GM21423 (cell line): ENCODE measurements at regions not wholly inside any gene's neighbourhood (a gene's known extent, or its start where the extent isn't known, plus 50 kb on each side); places are given as distances from the start of the nearest gene placed in this dataset.
"Not testable (repeated sequence)": the region's sequence is repeated elsewhere in the genome, so short reads cannot be mapped to it uniquely, and the experiment has no call there.

ENCODE experiments used
- ATAC-seq: cut with Tn5 transposase; IDR thresholded peaks from one replicate; pipeline ENCODE4 v1.9.1; 2021; ENCODE audit warnings: mild to moderate bottlenecking, moderate library complexity; ENCODE audit not compliant: unreplicated experiment

DNA sequence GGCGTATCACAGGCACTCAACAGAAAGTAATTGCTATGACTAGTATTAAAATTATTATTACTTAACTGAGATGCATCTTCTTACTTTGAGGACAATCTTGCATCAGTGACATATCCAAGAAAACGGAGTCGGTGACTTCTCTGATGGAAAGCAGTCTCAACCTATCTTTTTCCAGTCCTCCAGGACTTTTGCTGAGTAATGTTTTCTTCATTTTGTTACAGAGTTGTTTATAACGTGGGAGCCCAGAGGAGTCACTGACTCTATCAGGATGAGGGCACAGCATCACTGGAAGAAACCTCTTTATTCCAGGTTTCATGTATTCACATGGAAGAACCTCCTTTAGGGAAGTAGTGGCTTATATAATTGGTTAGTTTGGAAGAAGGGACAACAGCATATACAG is 51.5 kb upstream of the MELK start:
- no peak for ATAC-seq

DNA sequence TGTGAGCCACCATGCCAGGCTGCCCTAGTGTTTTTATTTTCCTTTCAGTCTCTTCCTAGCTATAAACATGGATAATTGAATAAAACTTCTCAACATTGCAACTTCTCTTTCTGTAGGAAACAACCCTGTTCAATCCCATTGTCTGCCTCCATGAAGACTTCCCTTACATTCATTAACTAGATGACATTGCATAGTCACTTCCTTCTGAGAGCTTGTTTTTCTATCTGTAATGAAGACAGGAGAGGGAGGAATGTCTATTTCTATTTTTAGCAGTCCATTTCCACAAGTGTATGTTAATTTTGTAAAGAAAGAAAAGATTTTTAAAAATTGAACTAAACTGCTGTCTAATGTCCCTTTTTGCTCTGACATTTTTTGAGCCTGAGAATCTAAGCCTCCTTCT is 55.6 kb upstream of the MELK start:
- ATAC-seq: no peak

DNA sequence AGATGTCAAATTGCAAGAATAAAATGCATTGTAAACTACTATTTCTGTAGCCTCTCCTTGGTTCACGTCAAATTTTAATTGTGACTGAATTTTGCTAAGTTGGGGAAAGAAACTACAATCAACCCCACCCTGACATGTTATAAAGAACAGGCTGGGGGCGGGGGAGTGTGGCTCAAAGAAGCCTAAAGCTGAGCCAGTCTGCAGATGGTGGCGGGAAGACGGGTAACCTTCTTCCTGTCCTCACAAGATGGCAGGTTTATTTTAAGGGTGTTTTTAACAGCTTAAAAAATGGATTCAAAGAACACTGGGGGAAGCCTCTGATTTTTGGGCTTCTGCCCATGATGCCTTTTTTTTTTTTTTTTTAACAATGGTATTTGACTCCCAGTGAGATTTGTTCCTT is 68.5 kb upstream of the MELK start:
- ATAC-seq: no peak

DNA sequence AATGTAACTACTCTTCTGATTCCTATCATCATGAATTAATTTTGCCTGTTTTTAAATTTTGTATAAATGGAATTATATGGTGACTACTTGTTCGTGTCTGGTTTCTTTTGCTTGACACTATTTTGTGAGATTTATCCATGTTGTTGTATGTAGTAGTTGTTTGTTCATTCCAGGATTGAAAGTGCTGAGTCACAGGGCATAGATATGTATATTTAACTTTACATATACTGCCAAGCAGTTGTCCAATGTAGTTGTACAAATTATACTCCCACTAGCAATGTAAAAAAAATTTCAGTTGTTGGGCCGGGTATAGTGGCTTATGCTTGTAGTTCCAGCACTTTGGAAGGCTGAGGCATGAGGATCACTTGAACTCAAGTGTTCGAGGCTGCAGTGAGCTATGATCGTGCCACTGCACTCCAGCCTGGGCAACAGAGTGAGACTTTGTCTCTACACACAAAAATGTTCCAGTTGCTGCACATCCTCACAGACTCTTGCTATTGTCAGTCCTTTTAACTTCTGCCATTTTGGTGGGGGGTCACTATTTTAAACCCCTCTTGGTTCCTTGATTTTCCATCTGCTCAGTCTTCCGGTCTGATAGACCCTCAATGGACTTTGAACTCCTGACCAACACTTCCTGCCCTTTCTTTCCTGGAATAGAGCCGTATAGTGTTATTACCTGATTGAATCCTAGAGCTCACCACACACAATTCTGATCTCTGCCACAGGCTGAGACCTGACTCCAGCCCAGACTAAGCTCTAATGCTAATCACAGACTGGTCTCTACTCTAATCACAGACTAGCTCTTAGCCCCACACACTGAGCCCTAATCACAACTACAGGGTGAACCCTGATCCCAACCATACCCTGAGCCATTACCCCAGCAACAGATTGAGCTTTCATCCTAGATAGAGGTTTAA is 69.3 kb upstream of the MELK start:
- ATAC-seq: no peak

DNA sequence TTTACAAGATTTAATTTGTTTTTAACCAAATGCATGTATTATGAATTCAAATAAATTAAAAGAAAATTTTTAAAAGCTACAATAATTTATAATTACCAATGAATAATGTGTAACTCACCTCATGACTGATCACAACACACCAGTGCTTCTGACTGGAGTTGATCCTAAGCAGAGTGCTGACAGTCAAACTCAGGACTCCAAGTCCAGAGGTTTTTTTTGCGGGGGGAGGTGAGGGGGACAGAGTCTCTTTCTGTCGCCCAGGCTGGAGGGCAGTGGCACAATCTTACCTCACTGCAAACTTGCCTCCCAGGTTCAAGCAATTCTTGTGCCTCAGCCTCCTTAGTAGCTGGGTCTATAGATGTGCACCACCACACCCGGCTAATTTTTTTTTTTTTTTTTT is 71.0 kb upstream of the MELK start:
- ATAC-seq: no peak

DNA sequence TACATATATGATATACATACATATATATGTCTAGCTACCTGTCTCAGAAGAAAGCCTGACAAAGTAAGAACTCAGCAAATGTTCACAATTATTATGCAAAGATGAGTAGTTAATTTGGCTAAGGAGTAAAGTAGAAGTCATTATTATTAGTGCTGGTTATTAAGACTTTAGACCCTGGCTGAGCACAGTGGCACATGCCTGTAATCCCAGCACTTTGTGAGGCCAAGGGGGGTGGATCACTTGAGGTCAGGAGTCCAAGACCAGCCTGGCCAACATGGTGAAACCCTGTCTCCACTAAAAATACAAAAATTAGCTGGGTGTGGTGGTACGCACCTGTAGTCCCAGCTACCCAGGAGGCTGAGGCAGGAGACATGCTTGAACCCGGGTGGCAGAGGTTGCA is 71.8 kb upstream of the MELK start:
- not testable (repeated sequence) for ATAC-seq

DNA sequence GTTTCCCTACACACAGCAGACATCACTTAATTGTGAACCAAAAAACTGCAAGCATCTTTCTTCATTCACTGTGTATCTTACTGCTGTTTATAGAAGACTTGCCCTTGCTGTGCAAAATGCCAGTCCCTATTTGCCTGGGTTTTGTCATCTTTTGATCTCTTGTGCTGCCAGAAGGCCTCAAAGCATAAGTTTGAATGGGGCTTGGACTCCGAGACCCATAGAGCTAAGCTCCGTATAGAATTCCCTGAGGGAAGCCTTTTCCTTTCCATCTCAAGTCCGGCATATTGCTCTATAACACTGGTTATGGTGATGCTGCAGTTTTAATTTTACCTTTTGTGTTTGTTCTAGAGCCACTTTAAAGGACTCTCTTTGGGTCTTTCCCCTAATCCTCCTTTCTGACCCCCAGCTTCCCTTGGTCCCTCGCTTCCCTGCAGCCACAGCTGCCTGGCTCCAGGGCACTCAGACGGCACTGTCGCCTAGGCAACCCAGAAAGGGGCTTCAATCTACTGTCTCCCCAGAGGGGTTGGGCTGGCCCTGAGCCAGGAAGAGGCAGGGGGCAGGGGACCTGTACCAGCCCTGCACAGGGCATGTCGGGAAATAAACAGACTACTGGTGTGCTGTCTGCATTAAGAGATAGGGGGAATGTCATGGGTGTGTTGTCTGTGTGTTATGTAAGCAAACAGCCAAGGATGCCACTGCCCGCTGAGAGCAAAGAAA is 73.4 kb upstream of the MELK start:
- ATAC-seq: no peak

DNA sequence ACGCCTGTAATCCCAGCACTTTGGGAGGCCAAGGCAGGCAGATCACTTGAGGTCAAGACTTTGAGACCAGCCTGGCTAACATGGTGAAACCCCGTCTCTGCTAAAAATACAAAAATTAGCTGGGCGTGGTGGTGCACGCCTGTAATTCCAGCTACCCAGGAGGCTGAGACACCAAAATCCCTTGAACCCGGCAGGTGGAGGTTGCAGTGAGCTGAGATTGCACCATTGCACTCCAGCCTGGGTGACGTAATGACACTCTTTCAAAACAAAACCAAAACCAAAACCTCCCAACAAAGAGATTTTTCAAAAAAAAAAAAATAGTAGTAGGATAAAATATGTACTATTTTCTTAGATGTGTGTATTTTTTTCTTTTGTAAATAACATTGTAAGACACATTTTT is 79.1 kb upstream of the MELK start:
- ATAC-seq: not testable (repeated sequence)

DNA sequence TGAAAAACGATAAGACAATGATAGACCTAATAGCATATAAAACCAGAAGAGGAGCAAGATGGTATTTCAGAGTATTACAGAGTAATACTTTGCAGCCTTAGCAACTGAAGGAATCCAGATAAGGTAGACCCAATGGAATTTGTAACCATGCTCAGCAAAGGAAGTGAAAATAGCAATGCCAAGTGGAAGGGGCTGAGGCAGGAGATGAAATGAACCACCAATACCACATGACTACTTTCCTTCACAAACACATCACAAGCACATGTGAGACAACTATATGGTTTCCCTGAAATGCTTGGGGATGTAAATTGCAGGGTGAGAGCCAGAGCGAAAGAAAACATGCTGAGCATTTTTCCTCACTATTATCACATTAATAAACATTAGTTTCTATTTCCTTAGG is 79.8 kb upstream of the MELK start:
- no peak for ATAC-seq

DNA sequence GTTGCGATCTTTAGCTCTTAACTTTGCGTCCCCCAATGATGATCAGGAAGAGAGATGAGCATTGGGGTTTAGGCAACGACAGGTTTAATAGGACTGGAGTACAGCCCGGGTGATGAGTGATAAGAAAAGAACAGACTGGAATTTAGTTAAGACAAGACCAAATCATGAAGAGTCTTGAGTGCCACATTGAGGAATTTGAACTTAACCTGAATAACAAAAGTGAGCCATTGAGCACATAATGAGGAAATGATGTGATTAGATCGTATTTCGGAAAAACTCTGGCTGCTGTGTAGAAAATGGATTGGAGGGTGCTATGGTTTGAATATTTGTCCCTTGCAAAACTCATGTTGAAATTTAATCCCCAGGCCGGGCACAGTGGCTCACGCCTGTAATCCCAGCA is 83.2 kb upstream of the MELK start:
- ATAC-seq: no peak

DNA sequence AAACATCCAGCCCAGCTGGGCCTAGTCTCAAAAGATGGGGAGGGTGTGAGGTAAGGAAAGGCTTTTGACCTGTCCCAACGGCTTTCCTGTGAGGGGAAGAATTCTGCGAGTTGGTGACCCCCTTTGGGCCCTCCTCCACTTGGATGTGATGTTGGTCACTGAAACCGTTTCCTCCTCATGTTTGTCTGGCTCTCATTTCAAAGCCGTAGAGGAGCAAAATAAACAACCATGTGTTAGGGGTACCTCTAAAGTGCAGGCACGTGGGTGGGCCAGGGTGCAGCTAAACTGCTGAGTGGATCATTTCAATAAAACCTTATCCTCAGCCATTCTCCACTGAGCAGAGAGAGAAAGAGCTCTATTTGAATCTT is 84.3 kb upstream of the MELK start:
- no peak for ATAC-seq

DNA sequence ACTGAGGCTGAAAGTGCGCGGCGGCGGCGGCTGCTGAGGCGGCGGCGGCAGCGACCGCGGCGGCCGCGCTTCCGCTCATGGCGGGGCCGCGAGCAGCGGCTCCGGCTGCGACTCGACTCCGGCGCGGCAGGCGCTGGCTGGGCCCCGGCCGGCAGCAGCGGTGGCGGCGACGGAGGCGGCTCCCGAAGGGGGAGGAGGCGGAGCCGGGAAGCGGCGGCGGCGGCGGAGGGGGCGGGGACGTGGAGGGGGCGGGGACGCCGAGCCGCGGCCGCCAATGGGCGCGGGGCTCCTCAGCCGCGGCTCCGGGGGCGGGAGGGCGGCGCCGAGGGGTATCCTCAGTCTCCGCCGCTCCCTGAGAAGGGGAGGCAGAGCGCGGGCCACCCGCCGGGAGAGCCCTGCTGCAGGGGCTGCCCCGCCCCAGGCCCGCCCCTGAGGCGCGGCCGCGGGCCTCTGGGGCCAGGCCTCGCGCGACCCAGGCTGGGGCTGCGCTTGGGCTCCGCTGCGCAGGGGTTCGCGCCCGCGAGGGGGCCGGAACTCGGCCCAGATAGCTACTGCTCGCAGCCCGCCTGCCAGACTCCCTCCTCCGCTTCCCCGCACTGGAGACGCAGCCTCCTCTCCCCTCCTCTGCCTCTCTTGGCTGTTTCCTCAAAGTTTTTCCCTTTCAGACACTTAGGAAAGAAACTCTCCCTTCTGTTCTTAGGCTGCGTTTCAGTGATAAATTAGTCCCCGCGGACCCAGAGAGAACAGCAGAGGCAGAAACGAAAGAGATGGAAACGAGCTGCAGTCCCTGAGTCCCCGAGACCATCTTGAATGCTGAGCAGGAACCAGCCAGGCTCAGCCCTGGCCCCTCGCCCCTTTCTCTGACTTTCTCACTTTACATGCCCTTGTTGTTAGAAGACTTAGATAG is 85.0 kb upstream of the MELK start:
- ATAC-seq: peak; percentile 76

DNA sequence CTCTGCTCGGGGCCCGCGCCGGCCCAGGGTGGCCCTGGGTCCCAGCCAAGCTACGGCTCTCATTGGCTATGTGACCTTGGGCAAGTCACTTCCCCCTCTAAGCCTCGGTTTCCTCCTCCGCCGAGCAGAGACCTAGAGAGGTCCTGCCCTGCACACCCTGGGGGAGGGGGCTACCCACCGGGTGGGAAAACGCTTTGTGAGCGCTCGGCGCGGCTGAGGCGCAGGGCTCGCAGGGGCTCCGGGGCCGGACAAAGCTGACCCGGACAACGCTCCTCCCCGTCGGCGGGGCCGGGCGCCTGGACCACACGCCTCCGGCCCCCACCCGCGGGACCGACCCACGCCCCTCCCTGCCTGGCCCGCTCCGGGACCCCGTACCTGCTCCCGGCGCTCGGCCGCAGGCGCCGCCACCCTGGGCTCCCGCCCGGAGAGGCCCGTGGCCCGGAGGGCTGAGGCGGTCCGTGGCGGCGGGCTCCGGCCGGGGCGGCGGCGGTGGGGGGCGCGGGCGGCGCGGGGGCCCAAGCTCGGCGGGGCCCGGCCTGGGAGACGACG is 85.7 kb upstream of the MELK start:
- ATAC-seq: peak; percentile 37

DNA sequence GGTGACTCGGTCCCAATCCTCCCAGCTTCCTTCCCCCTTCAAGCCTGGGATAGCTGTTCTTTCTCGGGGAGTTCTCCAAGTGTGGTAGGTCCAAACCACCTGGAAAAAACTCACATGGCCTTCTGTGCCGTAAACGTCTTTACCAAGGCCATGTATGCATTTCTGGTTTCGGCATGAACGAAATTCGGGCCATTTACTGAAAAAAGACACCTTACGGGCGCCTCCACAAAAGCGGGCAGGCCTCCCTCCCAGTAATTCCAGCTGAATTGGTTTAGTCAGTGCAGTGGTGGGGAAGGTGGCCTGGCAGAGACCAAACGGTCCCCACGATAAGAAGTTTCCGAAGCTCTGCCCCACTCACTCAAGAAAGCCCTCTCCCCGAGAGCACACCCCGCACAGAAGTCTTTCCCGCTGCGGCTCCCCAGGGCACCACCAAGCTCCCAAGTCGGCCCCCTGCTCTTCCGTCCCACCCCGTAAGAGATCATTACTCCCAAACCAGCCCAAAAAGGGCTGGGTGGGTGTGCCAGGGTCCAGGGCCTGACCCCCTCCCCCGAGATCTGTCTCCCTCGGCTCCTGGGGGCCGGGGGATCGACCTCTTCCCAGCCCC is 86.3 kb upstream of the MELK start:
- ATAC-seq: no peak

DNA sequence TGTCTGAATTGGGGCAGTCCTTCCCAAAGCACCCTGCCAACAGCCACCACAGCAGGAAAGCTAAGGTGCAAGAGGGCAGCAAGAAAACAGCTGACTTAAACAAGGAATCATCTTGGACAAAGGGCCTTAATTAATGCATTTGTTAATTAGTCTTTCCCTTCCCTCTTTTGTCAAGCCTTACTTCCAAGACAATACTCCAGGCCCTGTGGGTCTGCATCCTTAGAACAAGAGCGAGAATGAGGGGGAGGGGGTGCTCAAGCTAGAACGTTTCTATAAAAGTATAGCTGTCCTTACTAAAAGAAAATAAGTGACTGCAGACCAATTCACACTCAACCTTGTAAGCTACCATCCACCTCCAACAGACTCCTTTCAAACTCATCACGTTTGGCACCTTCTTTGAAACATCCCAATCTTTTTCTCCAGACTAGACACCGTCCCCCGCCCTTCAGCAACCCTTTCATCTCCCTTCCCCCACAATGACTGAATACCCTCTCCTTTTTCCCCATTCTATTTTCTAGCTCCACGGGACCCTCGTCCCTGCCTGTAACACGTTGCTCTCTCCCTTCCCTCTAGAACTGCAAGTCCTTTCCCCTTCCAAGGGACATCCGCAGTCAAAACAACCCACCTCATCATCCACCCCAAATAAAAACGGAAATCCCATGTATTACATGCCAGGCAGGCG is 85.7 kb upstream of the RNF38 start:
- ATAC-seq: no peak

DNA sequence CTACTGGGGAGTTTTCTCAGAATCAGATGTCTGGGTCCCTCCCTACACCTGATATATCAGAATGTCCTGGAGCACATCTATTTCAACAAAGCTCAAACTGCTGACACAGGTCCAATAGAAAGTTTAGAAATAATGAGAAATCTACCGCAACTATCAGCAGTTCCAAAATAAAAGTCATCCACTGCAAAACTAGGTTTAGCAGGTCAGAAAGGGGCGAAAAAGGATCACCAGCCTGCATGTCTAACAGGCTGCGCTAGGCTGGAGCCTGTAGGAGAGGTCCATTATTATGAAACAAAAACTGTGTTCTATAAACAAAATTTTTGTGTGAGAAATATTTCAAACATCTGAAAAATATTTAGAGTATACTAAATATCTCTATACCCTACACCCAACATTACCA is 84.1 kb upstream of the RNF38 start:
- ATAC-seq: no peak

DNA sequence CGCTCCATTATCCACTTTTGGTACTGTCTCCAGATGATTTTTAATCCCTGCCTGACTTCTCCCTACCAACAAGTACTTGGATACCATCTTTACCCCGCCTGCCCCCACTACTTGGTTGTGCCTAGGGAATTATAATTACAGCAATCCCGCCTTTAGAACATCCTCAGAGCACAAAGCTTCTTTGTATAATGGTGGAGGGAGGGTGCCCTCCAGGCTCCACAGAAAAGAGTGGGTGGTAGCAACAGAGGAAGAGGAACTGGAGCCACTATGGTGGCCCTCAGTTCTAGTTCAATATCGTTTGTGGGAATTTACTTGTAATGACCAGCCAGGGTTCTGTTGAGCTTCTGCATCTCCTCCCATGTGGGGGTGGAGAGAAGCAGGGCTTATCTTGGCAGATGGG is 79.0 kb upstream of the RNF38 start:
- ATAC-seq: no peak

DNA sequence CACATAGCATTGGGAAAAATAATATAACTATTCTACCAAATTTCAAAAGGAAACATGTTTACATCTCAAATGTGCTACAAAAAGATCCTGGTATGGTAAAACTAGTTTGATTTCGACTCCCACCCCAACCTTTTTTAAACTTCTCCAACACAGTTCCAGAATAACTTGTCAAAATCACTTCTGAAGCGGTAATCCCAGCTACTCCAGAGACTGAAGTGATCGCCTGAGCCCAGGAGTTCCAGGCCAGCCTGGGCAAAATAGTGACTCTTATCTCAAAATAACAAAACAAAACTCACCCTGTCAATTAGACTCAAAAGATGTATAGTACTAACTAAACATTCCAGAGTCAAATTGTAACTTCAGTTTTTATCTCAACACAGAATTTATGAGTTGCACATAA is 71.3 kb upstream of the RNF38 start:
- no peak for ATAC-seq

DNA sequence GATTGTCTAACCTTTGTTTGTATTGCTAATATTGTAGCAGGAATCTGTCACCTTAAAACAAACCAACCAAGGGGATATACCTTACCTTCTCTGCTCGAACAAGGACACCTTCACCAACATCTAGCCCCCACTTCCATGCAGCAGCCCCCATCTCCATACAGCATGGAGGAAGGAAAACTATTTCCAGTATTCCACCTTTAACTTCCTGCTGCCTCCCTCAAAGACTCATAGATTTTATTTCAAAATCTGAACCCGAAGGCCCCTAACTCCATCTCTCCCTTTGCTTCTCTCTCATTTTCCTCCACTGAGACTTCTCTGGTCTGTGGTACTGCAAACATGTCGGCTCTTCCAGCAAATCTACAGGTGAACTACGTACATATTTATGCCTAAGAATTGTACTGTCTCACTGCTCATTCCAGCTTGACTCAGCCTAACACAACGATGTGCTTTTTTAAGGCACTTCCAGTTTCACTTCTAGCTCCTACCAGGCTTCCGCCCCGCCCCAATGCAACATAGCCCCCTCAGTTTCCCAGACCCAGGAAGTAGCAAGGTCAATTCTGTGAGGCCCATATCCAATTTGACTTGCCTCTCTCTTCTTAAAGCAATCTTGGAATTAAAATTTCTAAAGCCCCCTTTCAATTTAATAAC is 70.7 kb upstream of the RNF38 start:
- peak; percentile 89 for ATAC-seq

DNA sequence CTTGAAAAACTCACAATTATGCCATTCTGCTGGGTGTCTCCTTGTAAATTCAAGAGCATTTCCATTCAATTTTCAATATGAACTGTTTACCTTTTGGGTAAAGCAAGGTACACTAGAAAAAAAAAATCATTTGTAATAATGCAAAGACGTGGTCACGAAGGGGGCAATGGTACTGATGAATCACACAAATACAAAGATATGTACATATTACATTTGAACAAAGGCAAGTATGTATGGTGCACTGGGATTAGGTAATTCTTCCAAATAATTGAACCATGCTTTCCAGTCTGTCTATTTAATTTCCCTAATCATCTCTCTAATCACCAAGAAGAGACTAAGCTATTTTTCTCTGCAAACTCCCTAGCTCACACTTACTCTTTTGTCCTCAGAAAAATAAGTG is 63.4 kb upstream of the RNF38 start:
- no peak for ATAC-seq
